HCT116 (cell line): ENCODE measurements at regions not wholly inside any gene's neighbourhood (a gene's known extent, or its start where the extent isn't known, plus 50 kb on each side); places are given as distances from the start of the nearest gene placed in this dataset.

ENCODE experiments used
- ATAC-seq: fragments of 200-7000 bp; cut with Tn5 transposase; 2 replicates; pipeline ENCODE4 v1.9.1; 2020; ENCODE audit warnings: mild to moderate bottlenecking, moderate library complexity
- BruUV-seq: library from RNA; stranded (reverse); fragments of 400-500 nt; replicated peaks from 2 replicates; lab custom pipeline; 2021; lab: Mats Ljungman, UMichigan
- CTCF ChIA-PET: fragments of 300-600 bp; sonication (Branson Sonifier 250); formaldehyde crosslinking; loops from one replicate; lab custom pipeline; 2021; ENCODE audit warnings: antibody characterized with exemption; lab: Charles Lee
- POLR2A ChIA-PET: fragments of 300-600, 350-600 bp; sonication (Branson Sonifier 250); formaldehyde crosslinking; loops from one replicate; lab custom pipeline; 2021; ENCODE audit warnings: antibody characterized with exemption; lab: Charles Lee
- RAD21 ChIA-PET, 2 experiments: fragments of 300-600 bp; sonication (Branson Sonifier 250); formaldehyde crosslinking; loops; one replicate each; lab custom pipeline; 2023; ENCODE audit warnings: low total read pairs in 2 of 2; ENCODE audit not compliant: uncharacterized antibody in 2 of 2, unreplicated experiment in 2 of 2, low non-redundant PET in 1 of 2; lab: Charles Lee
- DNase-seq: peaks from one replicate; pipeline ENCODE4 v3.0.0-alpha.2; 2010; ENCODE audit warnings: low read depth, low spot score
- H2AFZ ChIP-seq: fragments of 200-600 bp; shearing (Covaris generic), sonication (generic); 2 replicates; pipeline ENCODE4 v1.6.1; 2017; ENCODE audit warnings: low read depth, mixed run types, mixed read lengths, antibody characterized with exemption, low read length; ENCODE audit not compliant: poor library complexity, severe bottlenecking
- H3K27ac ChIP-seq: 2 replicates; pipeline ENCODE4 v1.5.1; 2012; ENCODE audit warnings: low read depth, low read length
- H3K27me3 ChIP-seq: fragments of 200-600 bp; sonication (generic); 2 replicates; pipeline ENCODE4 v1.6.1; 2016; ENCODE audit warnings: mixed run types, low read length, mixed read lengths; ENCODE audit not compliant: insufficient read depth
- H3K36me3 ChIP-seq, 2 experiments: fragments of 200-500 bp in 1 of 2; fragments of 200-600 bp in 1 of 2; sonication (Bioruptor generic) in 1 of 2; sonication (generic) in 1 of 2; 2 replicates each; pipeline versions ENCODE4 v1.5.1 to v1.6.1; 2014 to 2016; ENCODE audit warnings: low read length in 2 of 2, inconsistent platforms in 1 of 2, mixed read lengths in 1 of 2, mixed run types in 1 of 2; ENCODE audit not compliant: insufficient read depth in 2 of 2, control insufficient read depth in 1 of 2
- H3K4me1 ChIP-seq, 2 experiments: fragments of 200-600 bp in 1 of 2; sonication (generic) in 1 of 2; 2 replicates each; pipeline versions ENCODE4 v1.5.1 to v1.6.1; 2012 to 2017; ENCODE audit warnings: low read length in 2 of 2, inconsistent platforms in 1 of 2, mild to moderate bottlenecking in 1 of 2, mixed read lengths in 1 of 2, mixed run types in 1 of 2, moderate library complexity in 1 of 2; ENCODE audit not compliant: insufficient read depth in 2 of 2, control insufficient read depth in 1 of 2
- H3K4me2 ChIP-seq: fragments of 200-600 bp; sonication (generic); 2 replicates; pipeline ENCODE4 v1.6.1; 2017; ENCODE audit warnings: mixed run types, low read length, mixed read lengths
- H3K4me3 ChIP-seq, 2 experiments: fragments of 200-600 bp in 1 of 2; sonication (generic) in 1 of 2; replicated peaks in 1 of 2; 2 replicates each; pipeline ENCODE4 v1.5.1; 2011 to 2016; ENCODE audit warnings: low read length in 2 of 2, control low read depth in 1 of 2, low read depth in 1 of 2, mild to moderate bottlenecking in 1 of 2, mixed read lengths in 1 of 2, mixed run types in 1 of 2
- H3K79me2 ChIP-seq: fragments of 200-600 bp; sonication (generic); 2 replicates; pipeline ENCODE4 v1.6.1; 2017; ENCODE audit warnings: mild to moderate bottlenecking, mixed run types, low read length, moderate library complexity, mixed read lengths; ENCODE audit not compliant: insufficient read depth
- H3K9ac ChIP-seq: fragments of 200-600 bp; sonication (generic); 2 replicates; pipeline ENCODE4 v1.6.1; 2016; ENCODE audit warnings: low read length, mixed read lengths
- H3K9me2 ChIP-seq: fragments of 200-600 bp; sonication (generic), shearing (Covaris generic); 2 replicates; pipeline ENCODE4 v1.6.1; 2017; ENCODE audit warnings: mixed run types, mild to moderate bottlenecking, moderate library complexity; ENCODE audit not compliant: insufficient read depth
- H3K9me3 ChIP-seq, 2 experiments: fragments of 200-500 bp in 1 of 2; fragments of 200-600 bp in 1 of 2; sonication (Bioruptor generic) in 1 of 2; sonication (generic) in 1 of 2; 2 replicates each; pipeline ENCODE4 v1.6.1; 2014 to 2017; ENCODE audit warnings: low read length in 2 of 2, mixed read lengths in 2 of 2, inconsistent platforms in 1 of 2, low read depth in 1 of 2, mild to moderate bottlenecking in 1 of 2, mixed run types in 1 of 2, moderate library complexity in 1 of 2; ENCODE audit not compliant: control insufficient read depth in 1 of 2, insufficient read depth in 1 of 2
- H4K20me1 ChIP-seq: fragments of 200-600 bp; sonication (generic), shearing (Covaris generic); 2 replicates; pipeline ENCODE4 v1.6.1; 2017; ENCODE audit warnings: mixed run types, mild to moderate bottlenecking, moderate library complexity; ENCODE audit not compliant: insufficient read depth
- CBX3 ChIP-seq: IDR thresholded peaks from 2 replicates; pipeline ENCODE4 v1.6.1; 2012; ENCODE audit warnings: low read depth
- CEBPB ChIP-seq: IDR thresholded peaks from 2 replicates; pipeline ENCODE4 v1.6.1; 2012; ENCODE audit warnings: low read depth
- EGR1 ChIP-seq: IDR thresholded peaks from 2 replicates; pipeline ENCODE4 v1.6.1; 2012; ENCODE audit warnings: low read depth
- ELF1 ChIP-seq: IDR thresholded peaks from 2 replicates; pipeline ENCODE4 v1.6.1; 2012; ENCODE audit warnings: low read depth, borderline replicate concordance
- EZH2 ChIP-seq: fragments of 200-600 bp; sonication (generic); IDR thresholded peaks from 2 replicates; pipeline ENCODE4 v1.6.1; 2017; ENCODE audit warnings: antibody characterized with exemption, mixed run types
- EZH2phosphoT487 ChIP-seq: fragments of 200-600 bp; IDR thresholded peaks from 2 replicates; pipeline ENCODE4 v1.6.1; 2018; ENCODE audit warnings: antibody characterized with exemption, borderline replicate concordance
- JUND ChIP-seq: IDR thresholded peaks from 2 replicates; pipeline ENCODE4 v1.6.1; 2012
- POLR2A ChIP-seq: IDR thresholded peaks from 2 replicates; pipeline ENCODE4 v1.7.0; 2011; ENCODE audit warnings: borderline replicate concordance; ENCODE audit not compliant: insufficient read depth, insufficient read length; ENCODE audit errors: extremely low read depth
- POLR2AphosphoS5 ChIP-seq: IDR thresholded peaks from 2 replicates; pipeline ENCODE4 v1.6.1; 2011; ENCODE audit warnings: mild to moderate bottlenecking, low read depth, low read length, moderate library complexity
- RAD21 ChIP-seq: IDR thresholded peaks from 2 replicates; pipeline ENCODE4 v1.6.1; 2012; ENCODE audit warnings: low read depth, mild to moderate bottlenecking
- SIN3A ChIP-seq: IDR thresholded peaks from 2 replicates; pipeline ENCODE4 v1.6.1; 2012; ENCODE audit warnings: low read depth
- SP1 ChIP-seq: IDR thresholded peaks from 2 replicates; pipeline ENCODE4 v1.6.1; 2012; ENCODE audit warnings: low read depth
- SRF ChIP-seq: IDR thresholded peaks from 2 replicates; pipeline ENCODE4 v1.6.1; 2012; ENCODE audit warnings: low read depth
- YY1 ChIP-seq: IDR thresholded peaks from 2 replicates; pipeline ENCODE4 v1.6.1; 2011; ENCODE audit warnings: low read length, low read depth, moderate library complexity, mild to moderate bottlenecking; ENCODE audit not compliant: insufficient replicate concordance; ENCODE audit errors: extremely low read depth
- ZFX ChIP-seq: fragments of 450-650 bp; IDR thresholded peaks from 2 replicates; pipeline ENCODE4 v1.6.1; 2017
- ZNF274 ChIP-seq: fragments of 200-500 bp; sonication (Bioruptor generic); IDR thresholded peaks from 2 replicates; pipeline ENCODE4 v1.6.1; 2014; ENCODE audit warnings: mild to moderate bottlenecking, low read depth, low read length, inconsistent platforms
- intact Hi-C: fragments of 100-400 bp; cut with micrococcal nuclease; formaldehyde crosslinking; loops from 2 replicates; pipeline ENCODE4 v1.10.0; 2022
- TF ChIP-seq, protein P1 (sequence below): IDR thresholded peaks from 2 replicates; pipeline ENCODE4 v1.6.1; 2012; ENCODE audit warnings: low read depth
- TF ChIP-seq, protein P2 (sequence below): IDR thresholded peaks from 2 replicates; pipeline ENCODE4 v1.6.1; 2012
- TF ChIP-seq, protein P3 (sequence below): IDR thresholded peaks from 2 replicates; pipeline ENCODE4 v1.6.1; 2012
- TF ChIP-seq, protein P4 (sequence below), 3 experiments: fragments of 200-600 bp in 1 of 3; sonication (generic) in 1 of 3; IDR thresholded peaks in 2 of 3; conservative IDR thresholded peaks in 1 of 3; 2 replicates each; pipeline ENCODE4 v1.5.1; 2012 to 2017; ENCODE audit warnings: low read depth in 2 of 3, low read length in 2 of 3, antibody characterized with exemption in 1 of 3, borderline replicate concordance in 1 of 3, control low read depth in 1 of 3, mild to moderate bottlenecking in 1 of 3, mixed read lengths in 1 of 3, mixed run types in 1 of 3, moderate library complexity in 1 of 3; ENCODE audit not compliant: insufficient read depth in 1 of 3

DNA sequence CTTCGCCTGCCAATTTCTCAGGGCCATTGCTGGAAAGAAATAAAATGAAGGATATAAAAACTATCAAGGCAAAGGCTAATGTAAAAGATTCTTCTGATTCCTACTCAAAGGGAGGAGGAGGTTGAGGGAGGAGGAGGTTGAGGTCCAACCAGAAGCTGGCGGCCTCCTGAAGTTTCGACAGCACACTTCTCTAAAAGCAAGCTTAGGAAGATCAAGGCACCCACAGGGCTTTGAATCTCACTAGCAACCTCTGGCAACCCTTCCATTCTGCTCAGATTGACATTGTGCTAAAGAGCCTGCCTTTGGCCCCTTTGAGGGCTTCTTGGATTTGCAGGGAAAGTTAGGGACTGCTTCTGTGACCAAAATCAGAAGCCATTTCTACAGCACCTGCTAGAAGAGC is 81.5 kb upstream of the TNRC6C start:
- RAD21 ChIA-PET: no interaction called here
- no peak overlapping the region for H3K4me2 ChIP-seq
- H2AFZ ChIP-seq: no peak overlapping the region
- H3K27ac ChIP-seq: no peak overlapping the region
- ATAC-seq: no peak
- no peaks in the 10 kb centered on the region for H3K79me2 ChIP-seq
- no peaks in the 10 kb centered on the region; the same call in 1 of the 2 replicates for H3K27me3 ChIP-seq
- CTCF ChIA-PET: interaction anchor here (1.7 kb wide), 1 partner anchor 13 kb away, joined by 3 read pairs; no protein-coding TSS in a partner anchor
- H3K9me3 ChIP-seq: no peaks in the 10 kb centered on the region
- no peak overlapping the region for H3K9ac ChIP-seq
- intact Hi-C loops: no loop called here
- no peaks in the 10 kb centered on the region for H3K9me2 ChIP-seq
- peaks cover 4 to 27% of the 10 kb centered on the region in 2 experiments; a peak in 3 of 4 replicates for H3K4me1 ChIP-seq
- H4K20me1 ChIP-seq: no peaks in the 10 kb centered on the region
- no peak for DNase-seq
- H3K36me3 ChIP-seq: no peaks in the 10 kb centered on the region
- TF ChIP-seq ZFX (no peak), SIN3A (no peak), ELF1 (no peak), YY1 (no peak), JUND (no peak), CEBPB (no peak), ZNF274 (no peak), POLR2A (no peak), EZH2 (no peak), RAD21 (no peak), POLR2AphosphoS5 (no peak), SP1 (no peak), CBX3 (no peak), SRF (no peak), EZH2phosphoT487 (no peak), EGR1 (no peak)
- TF ChIP-seq, protein P1, sequence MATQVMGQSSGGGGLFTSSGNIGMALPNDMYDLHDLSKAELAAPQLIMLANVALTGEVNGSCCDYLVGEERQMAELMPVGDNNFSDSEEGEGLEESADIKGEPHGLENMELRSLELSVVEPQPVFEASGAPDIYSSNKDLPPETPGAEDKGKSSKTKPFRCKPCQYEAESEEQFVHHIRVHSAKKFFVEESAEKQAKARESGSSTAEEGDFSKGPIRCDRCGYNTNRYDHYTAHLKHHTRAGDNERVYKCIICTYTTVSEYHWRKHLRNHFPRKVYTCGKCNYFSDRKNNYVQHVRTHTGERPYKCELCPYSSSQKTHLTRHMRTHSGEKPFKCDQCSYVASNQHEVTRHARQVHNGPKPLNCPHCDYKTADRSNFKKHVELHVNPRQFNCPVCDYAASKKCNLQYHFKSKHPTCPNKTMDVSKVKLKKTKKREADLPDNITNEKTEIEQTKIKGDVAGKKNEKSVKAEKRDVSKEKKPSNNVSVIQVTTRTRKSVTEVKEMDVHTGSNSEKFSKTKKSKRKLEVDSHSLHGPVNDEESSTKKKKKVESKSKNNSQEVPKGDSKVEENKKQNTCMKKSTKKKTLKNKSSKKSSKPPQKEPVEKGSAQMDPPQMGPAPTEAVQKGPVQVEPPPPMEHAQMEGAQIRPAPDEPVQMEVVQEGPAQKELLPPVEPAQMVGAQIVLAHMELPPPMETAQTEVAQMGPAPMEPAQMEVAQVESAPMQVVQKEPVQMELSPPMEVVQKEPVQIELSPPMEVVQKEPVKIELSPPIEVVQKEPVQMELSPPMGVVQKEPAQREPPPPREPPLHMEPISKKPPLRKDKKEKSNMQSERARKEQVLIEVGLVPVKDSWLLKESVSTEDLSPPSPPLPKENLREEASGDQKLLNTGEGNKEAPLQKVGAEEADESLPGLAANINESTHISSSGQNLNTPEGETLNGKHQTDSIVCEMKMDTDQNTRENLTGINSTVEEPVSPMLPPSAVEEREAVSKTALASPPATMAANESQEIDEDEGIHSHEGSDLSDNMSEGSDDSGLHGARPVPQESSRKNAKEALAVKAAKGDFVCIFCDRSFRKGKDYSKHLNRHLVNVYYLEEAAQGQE: no peak
- TF ChIP-seq, protein P2, sequence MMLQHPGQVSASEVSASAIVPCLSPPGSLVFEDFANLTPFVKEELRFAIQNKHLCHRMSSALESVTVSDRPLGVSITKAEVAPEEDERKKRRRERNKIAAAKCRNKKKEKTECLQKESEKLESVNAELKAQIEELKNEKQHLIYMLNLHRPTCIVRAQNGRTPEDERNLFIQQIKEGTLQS: no peak
- TF ChIP-seq, protein P3, sequence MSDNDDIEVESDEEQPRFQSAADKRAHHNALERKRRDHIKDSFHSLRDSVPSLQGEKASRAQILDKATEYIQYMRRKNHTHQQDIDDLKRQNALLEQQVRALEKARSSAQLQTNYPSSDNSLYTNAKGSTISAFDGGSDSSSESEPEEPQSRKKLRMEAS: no peak
- TF ChIP-seq, protein P4, sequence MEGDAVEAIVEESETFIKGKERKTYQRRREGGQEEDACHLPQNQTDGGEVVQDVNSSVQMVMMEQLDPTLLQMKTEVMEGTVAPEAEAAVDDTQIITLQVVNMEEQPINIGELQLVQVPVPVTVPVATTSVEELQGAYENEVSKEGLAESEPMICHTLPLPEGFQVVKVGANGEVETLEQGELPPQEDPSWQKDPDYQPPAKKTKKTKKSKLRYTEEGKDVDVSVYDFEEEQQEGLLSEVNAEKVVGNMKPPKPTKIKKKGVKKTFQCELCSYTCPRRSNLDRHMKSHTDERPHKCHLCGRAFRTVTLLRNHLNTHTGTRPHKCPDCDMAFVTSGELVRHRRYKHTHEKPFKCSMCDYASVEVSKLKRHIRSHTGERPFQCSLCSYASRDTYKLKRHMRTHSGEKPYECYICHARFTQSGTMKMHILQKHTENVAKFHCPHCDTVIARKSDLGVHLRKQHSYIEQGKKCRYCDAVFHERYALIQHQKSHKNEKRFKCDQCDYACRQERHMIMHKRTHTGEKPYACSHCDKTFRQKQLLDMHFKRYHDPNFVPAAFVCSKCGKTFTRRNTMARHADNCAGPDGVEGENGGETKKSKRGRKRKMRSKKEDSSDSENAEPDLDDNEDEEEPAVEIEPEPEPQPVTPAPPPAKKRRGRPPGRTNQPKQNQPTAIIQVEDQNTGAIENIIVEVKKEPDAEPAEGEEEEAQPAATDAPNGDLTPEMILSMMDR (IDR thresholded peaks at IDR 0.05 in 2 of 3, conservative IDR thresholded peaks at IDR 0.05 in 1 of 3; ENCODE audit: borderline replicate concordance in 1 of 3, insufficient read depth in 1 of 3, low read depth in 2 of 3, low read length in 2 of 3): no peak
- no TSS peak for BruUV-seq
- H3K4me3 ChIP-seq: no peak overlapping the region
- POLR2A ChIA-PET: no interaction called here
